Ascending aorta (tissue), 2 donors: ENCODE measurements at regions not wholly inside any gene's neighbourhood (a gene's known extent, or its start where the extent isn't known, plus 50 kb on each side); places are given as distances from the start of the nearest gene placed in this dataset.

Source experiments
- DNase-seq, 2 donors: peaks; one replicate each; pipeline ENCODE4 v3.0.0-alpha.2; 2019; ENCODE audit warnings: low spot score in 2 of 2
- H3K27ac ChIP-seq, 2 donors: fragments of 200-600 bp; sonication (generic); one replicate each; pipeline ENCODE4 v1.5.1; 2016 to 2017; ENCODE audit warnings: mild to moderate bottlenecking in 1 of 2
- H3K27me3 ChIP-seq: fragments of 200-600 bp; sonication (generic); one replicate; pipeline ENCODE4 v1.5.1; 2017
- H3K36me3 ChIP-seq, 2 donors: fragments of 200-600 bp; sonication (generic); one replicate each; pipeline ENCODE4 v1.5.1; 2016
- H3K4me1 ChIP-seq, 2 donors: fragments of 200-600 bp; sonication (generic); one replicate each; pipeline ENCODE4 v1.5.1; 2016 to 2017; ENCODE audit warnings: mild to moderate bottlenecking in 1 of 2
- H3K4me3 ChIP-seq, 2 donors: fragments of 200-600 bp; sonication (generic); one replicate each; pipeline ENCODE4 v1.5.1; 2016 to 2017; ENCODE audit warnings: mild to moderate bottlenecking in 1 of 2
- H3K9me3 ChIP-seq, 2 donors: fragments of 200-600 bp; sonication (generic); one replicate each; pipeline ENCODE4 v1.5.1; 2016
- intact Hi-C: fragments of 100-400 bp; cut with DNase I; formaldehyde crosslinking; loops from one replicate; pipeline ENCODE4 v1.15.1; 2023
- TF ChIP-seq, protein P1 (sequence below), 3 experiments: fragments of 200-600 bp in 2 of 3; fragments of 450-650 bp in 1 of 3; sonication (generic) in 2 of 3; IDR thresholded peaks; one replicate each; pipeline ENCODE4 v1.5.1; 2016 to 2019; ENCODE audit warnings: antibody characterized with exemption in 3 of 3, mild to moderate bottlenecking in 1 of 3, moderate library complexity in 1 of 3

GRCh38 chr2:71787476-71788185 lies 334.3 kb downstream of the DYSF start:
- Histone ChIP-seq H3K9me3 (no peaks in the 10 kb centered on the region), H3K4me1 (peaks cover 0 to 3% of the 10 kb centered on the region in 2 donors), H3K36me3 (no peaks in the 10 kb centered on the region), H3K27me3 (no peaks in the 10 kb centered on the region), H3K27ac (no peak overlapping the region), H3K4me3 (no peak overlapping the region)
- intact Hi-C loops: no loop called here
- TF ChIP-seq, protein P1, sequence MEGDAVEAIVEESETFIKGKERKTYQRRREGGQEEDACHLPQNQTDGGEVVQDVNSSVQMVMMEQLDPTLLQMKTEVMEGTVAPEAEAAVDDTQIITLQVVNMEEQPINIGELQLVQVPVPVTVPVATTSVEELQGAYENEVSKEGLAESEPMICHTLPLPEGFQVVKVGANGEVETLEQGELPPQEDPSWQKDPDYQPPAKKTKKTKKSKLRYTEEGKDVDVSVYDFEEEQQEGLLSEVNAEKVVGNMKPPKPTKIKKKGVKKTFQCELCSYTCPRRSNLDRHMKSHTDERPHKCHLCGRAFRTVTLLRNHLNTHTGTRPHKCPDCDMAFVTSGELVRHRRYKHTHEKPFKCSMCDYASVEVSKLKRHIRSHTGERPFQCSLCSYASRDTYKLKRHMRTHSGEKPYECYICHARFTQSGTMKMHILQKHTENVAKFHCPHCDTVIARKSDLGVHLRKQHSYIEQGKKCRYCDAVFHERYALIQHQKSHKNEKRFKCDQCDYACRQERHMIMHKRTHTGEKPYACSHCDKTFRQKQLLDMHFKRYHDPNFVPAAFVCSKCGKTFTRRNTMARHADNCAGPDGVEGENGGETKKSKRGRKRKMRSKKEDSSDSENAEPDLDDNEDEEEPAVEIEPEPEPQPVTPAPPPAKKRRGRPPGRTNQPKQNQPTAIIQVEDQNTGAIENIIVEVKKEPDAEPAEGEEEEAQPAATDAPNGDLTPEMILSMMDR (IDR thresholded peaks at IDR 0.05): no peak
- DNase-seq: peak in 1 of 2 donors; percentile 56

DNA sequence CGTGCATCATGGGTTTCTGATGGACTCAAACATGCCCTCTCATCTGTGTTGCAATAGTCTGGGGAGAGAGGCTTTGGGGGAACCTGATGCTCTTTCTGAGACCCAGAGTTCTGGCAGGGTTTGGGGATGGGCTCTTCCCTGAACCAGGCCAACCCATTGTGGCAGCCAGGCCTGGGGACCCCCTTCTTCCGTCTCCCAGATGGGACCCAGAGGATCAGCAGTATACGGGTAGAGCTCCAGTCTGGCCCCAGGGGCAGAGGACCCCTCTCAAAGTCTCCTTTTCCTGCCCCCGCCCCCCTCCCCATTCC lies 333.7 kb downstream of the DYSF start:
- DNase-seq: peak in 1 of 2 donors; percentile 59
- peaks cover 0 to 3% of the 10 kb centered on the region in 2 donors for H3K4me1 ChIP-seq
- TF ChIP-seq, protein P1 (IDR thresholded peaks at IDR 0.05): no peak
- H3K4me3 ChIP-seq: no peak overlapping the region
- H3K27me3 ChIP-seq: no peaks in the 10 kb centered on the region
- H3K36me3 ChIP-seq: no peaks in the 10 kb centered on the region
- H3K27ac ChIP-seq: no peak overlapping the region
- intact Hi-C loops: no loop called here
- no peaks in the 10 kb centered on the region for H3K9me3 ChIP-seq

GRCh38 chr2:71786291-71787107 lies 333.1 kb downstream of the DYSF start:
- peaks cover 0 to 3% of the 10 kb centered on the region in 2 donors for H3K4me1 ChIP-seq
- no peaks in the 10 kb centered on the region for H3K27me3 ChIP-seq
- no peak overlapping the region for H3K27ac ChIP-seq
- no peak overlapping the region for H3K4me3 ChIP-seq
- no peaks in the 10 kb centered on the region for H3K9me3 ChIP-seq
- H3K36me3 ChIP-seq: no peaks in the 10 kb centered on the region
- peak in 1 of 2 donors; percentile 48 for DNase-seq
- TF ChIP-seq, protein P1 (IDR thresholded peaks at IDR 0.05): no peak
- intact Hi-C loops: no loop called here

DNA sequence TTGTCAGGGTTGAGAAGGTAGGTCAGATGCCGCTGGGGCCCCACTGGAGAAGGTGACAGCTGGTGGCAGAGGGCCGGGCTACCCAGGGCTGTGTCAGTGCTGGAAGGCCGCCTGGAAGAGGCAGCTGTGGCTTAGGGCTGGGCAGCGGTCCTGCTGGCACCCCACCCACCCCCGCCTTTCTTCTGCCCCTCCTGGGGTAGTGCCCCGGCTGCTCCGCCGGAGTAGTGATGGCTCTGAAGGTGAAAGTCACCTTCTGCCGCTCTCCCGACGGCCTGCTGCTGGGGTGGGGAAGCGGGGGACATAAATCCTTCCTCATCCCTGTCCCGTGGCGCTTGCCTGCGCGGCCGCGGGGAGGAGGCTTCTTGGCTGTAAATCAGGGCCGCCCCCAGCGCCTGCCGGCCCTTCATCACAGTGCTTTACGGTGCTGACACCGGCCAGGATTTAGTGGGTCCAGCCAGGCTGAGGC lies 332.2 kb downstream of the DYSF start:
- Histone ChIP-seq H3K27me3 (no peaks in the 10 kb centered on the region), H3K4me1 (peaks cover 0 to 3% of the 10 kb centered on the region in 2 donors), H3K36me3 (no peaks in the 10 kb centered on the region), H3K27ac (no peak overlapping the region), H3K9me3 (no peaks in the 10 kb centered on the region), H3K4me3 (no peak overlapping the region)
- TF ChIP-seq, protein P1 (IDR thresholded peaks at IDR 0.05): no peak
- intact Hi-C loops: no loop called here
- DNase-seq: peak in 1 of 2 donors; percentile 62

DNA sequence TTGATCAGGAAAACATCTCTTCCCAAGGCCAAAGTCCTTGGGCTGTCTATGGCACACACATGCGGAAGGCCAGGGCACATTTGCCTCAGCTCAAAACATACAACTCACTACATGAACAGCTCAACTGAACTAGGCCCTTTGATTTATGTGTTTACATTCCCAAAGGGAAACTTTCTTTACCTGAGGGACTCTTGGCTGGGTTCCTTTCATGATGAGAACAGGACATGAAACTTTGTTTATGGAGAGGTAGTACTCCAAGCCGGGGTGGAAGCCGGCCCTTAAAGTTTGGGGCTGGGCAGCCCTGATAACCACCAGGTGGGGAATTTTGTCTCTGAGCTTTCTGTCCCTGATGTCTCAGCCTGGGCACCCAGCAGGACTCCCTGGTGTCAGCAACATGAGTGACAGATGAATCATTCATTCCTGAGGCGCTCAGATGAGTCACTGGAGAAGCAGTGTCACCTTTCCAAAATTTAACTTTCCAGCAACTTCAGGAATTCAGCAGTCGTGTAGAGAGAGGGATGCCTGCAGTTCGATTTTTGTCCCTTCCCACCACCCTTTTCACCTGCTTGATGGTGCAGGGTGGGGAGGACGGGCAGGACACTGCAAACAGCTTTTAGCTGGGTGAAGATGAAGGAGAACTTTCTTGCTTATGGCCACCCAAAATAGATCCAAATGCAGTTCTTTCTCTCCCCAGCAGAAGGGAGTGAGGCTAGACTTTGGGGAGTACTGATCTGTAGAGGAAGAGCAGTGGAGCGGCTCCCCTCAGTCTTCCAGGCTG lies 331.6 kb downstream of the DYSF start:
- H3K36me3 ChIP-seq: no peaks in the 10 kb centered on the region

More for the DNA sequence above, 331.6 kb downstream of the DYSF start:
- H3K4me3 ChIP-seq: no peak overlapping the region
- no peaks in the 10 kb centered on the region for H3K27me3 ChIP-seq
- TF ChIP-seq, protein P1 (IDR thresholded peaks at IDR 0.05): no peak
- intact Hi-C loops: no loop called here
- DNase-seq: peak in 1 of 2 donors; percentile 65
- H3K9me3 ChIP-seq: no peaks in the 10 kb centered on the region
- peaks cover 0 to 3% of the 10 kb centered on the region in 2 donors for H3K4me1 ChIP-seq
- H3K27ac ChIP-seq: no peak overlapping the region
